ENCODE measurements at regions not wholly inside any gene's neighbourhood (a gene's known extent, or its start where the extent isn't known, plus 50 kb on each side); places are given as distances from the start of the nearest gene placed in this dataset.

GRCh38 chr3:124395584-124396338 lies 334.5 kb upstream of the UMPS start:
- no peak for DNase-seq (ENCODE audit: low spot score in 2 of 2)
- 68 to 86% methylated on average over 1 of the region's 1 CpG for WGBS, 2 donors
- intact Hi-C loops (cut with DNase I; ENCODE audit: low total_unique reads) = no loop called here
- no peak overlapping the region for H3K4me3 ChIP-seq (ENCODE audit: low read depth, poor library complexity, severe bottlenecking)
- no peak for TF ChIP-seq POLR2A (IDR thresholded peaks at IDR 0.05)
- TF ChIP-seq, protein P1, sequence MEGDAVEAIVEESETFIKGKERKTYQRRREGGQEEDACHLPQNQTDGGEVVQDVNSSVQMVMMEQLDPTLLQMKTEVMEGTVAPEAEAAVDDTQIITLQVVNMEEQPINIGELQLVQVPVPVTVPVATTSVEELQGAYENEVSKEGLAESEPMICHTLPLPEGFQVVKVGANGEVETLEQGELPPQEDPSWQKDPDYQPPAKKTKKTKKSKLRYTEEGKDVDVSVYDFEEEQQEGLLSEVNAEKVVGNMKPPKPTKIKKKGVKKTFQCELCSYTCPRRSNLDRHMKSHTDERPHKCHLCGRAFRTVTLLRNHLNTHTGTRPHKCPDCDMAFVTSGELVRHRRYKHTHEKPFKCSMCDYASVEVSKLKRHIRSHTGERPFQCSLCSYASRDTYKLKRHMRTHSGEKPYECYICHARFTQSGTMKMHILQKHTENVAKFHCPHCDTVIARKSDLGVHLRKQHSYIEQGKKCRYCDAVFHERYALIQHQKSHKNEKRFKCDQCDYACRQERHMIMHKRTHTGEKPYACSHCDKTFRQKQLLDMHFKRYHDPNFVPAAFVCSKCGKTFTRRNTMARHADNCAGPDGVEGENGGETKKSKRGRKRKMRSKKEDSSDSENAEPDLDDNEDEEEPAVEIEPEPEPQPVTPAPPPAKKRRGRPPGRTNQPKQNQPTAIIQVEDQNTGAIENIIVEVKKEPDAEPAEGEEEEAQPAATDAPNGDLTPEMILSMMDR (IDR thresholded peaks at IDR 0.05) = no peak

- 85% methylated on average over 5 of the region's 5 CpGs for WGBS, 2 donors
- DNase-seq (ENCODE audit: low spot score in 2 of 2) = no peak
- TF ChIP-seq POLR2A (IDR thresholded peaks at IDR 0.05) = no peak
- TF ChIP-seq, protein P1 (IDR thresholded peaks at IDR 0.05) = no peak
- no peak overlapping the region for H3K4me3 ChIP-seq (ENCODE audit: low read depth, poor library complexity, severe bottlenecking)
- intact Hi-C loops (cut with DNase I; ENCODE audit: low total_unique reads) = no loop called here
Observed at GRCh38 chr3:124396339-124396950, 333.8 kb upstream of the UMPS start.

DNA sequence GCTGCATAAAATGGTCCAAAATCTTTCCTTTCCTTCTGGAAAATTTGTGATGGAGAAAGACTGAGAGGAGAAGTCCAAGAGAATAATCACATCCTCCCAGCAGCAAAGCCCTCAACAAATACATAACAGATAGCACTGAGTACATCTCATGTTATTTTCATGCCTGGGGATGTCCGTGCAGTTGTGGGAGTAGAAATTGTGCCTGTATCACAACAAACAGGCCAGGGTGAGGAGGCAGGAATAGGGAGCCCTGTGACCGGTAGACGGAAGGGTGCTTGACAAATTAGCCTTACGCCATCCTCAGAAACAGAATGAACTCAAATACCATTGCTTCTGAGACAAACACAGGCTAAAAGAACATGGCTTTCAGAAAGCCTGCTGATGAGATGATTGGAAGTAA lies 333.2 kb upstream of the UMPS start:
- intact Hi-C loops (cut with DNase I; ENCODE audit: low total_unique reads) = no loop called here
- no peak for DNase-seq (ENCODE audit: low spot score in 2 of 2)
- TF ChIP-seq, protein P1 (IDR thresholded peaks at IDR 0.05) = no peak
- no peak for TF ChIP-seq POLR2A (IDR thresholded peaks at IDR 0.05)
- H3K4me3 ChIP-seq (ENCODE audit: low read depth, poor library complexity, severe bottlenecking) = no peak overlapping the region
- WGBS, 2 donors = 79 to 93% methylated on average over 4 of the region's 4 CpGs

DNA sequence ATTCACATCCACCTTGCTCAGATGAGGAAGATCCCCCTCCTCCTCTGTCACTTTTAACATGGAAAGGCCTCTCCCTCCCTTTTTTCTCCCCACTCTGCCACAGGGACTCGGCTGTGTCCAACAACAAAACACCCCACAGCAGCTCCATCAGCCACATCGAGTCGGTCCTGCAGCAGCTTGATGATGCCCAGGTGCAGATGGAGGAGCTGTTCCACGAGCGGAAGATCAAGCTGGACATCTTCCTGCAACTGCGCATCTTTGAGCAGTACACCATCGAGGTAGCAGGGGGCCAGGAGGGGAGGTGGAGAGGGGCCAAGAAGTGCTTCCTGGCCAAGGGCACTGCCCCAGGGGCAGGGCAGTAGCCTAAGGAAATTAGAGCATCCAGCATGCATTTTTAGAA lies 331.7 kb upstream of the UMPS start:
- WGBS, 2 donors = 88 to 89% methylated on average over 7 of the region's 7 CpGs
- H3K4me3 ChIP-seq (ENCODE audit: low read depth, poor library complexity, severe bottlenecking) = no peak overlapping the region
- no peak for DNase-seq (ENCODE audit: low spot score in 2 of 2)
- intact Hi-C loops (cut with DNase I; ENCODE audit: low total_unique reads) = no loop called here
- TF ChIP-seq, protein P1 (IDR thresholded peaks at IDR 0.05) = no peak
- TF ChIP-seq POLR2A (IDR thresholded peaks at IDR 0.05) = no peak

- DNase-seq (ENCODE audit: low spot score in 2 of 2) = no peak
- intact Hi-C loops (cut with DNase I; ENCODE audit: low total_unique reads) = loop anchor here (5.0 kb wide), 1 partner anchor 1010 kb away; no protein-coding TSS in a partner anchor
- no peak overlapping the region for H3K4me3 ChIP-seq (ENCODE audit: low read depth, poor library complexity, severe bottlenecking)
- WGBS, 2 donors = 93 to 95% methylated on average over 2 of the region's 2 CpGs
- TF ChIP-seq, protein P1 (IDR thresholded peaks at IDR 0.05) = no peak
- TF ChIP-seq POLR2A (IDR thresholded peaks at IDR 0.05) = no peak
Observed at GRCh38 chr3:124401843-124402242, 328.4 kb upstream of the UMPS start.
